Colonic mucosa (tissue), 4 donors: ENCODE measurements at regions not wholly inside any gene's neighbourhood (a gene's known extent, or its start where the extent isn't known, plus 50 kb on each side); places are given as distances from the start of the nearest gene placed in this dataset.

Experiments used
- DNase-seq: peaks from one replicate; pipeline ENCODE4 v3.0.0-alpha.2; 2020
- H3K27ac ChIP-seq: fragments of 200-600 bp; one replicate; pipeline ENCODE4 v1.8.0; 2021
- H3K27me3 ChIP-seq: fragments of 200-600 bp; one replicate; pipeline ENCODE4 v1.8.0; 2021
- H3K36me3 ChIP-seq: fragments of 200-600 bp; one replicate; pipeline ENCODE4 v1.8.0; 2021
- H3K4me1 ChIP-seq: fragments of 200-600 bp; one replicate; pipeline ENCODE4 v1.8.0; 2021; ENCODE audit warnings: mild to moderate bottlenecking
- H3K4me3 ChIP-seq: fragments of 200-600 bp; one replicate; pipeline ENCODE4 v1.8.0; 2021
- H3K9ac ChIP-seq, 2 donors: one replicate each; pipeline ENCODE4 v1.7.0; 2013; ENCODE audit warnings: control low read depth in 2 of 2, low read depth in 2 of 2, low read length in 2 of 2
- H3K9me3 ChIP-seq: fragments of 200-600 bp; one replicate; pipeline ENCODE4 v1.8.0; 2021
- intact Hi-C: fragments of 100-400 bp; cut with DNase I; formaldehyde crosslinking; loops from one replicate; pipeline ENCODE4 v1.14.1; 2022
- TF ChIP-seq, protein P1 (sequence below): fragments of 200-600 bp; IDR thresholded peaks from one replicate; pipeline ENCODE4 v1.8.0; 2022; ENCODE audit warnings: antibody characterized with exemption, mild to moderate bottlenecking
- donor health status: healthy.
- donor health status: DM: no; HTN: no; CAD: no.
- donor health status: DM: no; HTN: no; CAD: no.

DNA sequence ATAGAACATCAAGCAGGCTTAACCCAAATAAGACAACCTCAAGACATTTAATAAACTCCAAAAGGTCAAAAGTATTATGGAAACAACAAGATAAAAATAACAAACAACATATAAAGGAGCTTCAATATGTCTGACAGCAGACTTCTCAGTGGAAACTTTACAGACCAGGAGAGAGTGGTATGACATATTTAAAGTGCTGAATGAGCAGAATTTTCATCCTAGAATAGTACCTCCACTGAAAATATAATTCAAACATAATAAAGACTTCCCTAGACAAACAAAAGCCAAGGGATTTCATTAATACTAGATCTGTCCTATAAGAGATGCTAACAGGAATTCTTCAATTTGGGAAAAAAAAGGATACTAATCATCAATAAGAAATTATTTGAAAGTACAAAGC is 1005.0 kb downstream of the TMTC2 start:
- no peak overlapping the region for H3K27ac ChIP-seq
- no peaks in the 10 kb centered on the region for H3K9me3 ChIP-seq
- H3K4me3 ChIP-seq, result no peak overlapping the region
- TF ChIP-seq, protein P1, sequence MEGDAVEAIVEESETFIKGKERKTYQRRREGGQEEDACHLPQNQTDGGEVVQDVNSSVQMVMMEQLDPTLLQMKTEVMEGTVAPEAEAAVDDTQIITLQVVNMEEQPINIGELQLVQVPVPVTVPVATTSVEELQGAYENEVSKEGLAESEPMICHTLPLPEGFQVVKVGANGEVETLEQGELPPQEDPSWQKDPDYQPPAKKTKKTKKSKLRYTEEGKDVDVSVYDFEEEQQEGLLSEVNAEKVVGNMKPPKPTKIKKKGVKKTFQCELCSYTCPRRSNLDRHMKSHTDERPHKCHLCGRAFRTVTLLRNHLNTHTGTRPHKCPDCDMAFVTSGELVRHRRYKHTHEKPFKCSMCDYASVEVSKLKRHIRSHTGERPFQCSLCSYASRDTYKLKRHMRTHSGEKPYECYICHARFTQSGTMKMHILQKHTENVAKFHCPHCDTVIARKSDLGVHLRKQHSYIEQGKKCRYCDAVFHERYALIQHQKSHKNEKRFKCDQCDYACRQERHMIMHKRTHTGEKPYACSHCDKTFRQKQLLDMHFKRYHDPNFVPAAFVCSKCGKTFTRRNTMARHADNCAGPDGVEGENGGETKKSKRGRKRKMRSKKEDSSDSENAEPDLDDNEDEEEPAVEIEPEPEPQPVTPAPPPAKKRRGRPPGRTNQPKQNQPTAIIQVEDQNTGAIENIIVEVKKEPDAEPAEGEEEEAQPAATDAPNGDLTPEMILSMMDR, result no peak
- H3K27me3 ChIP-seq, result no peaks in the 10 kb centered on the region
- H3K9ac ChIP-seq, result no peak overlapping the region
- intact Hi-C loops, result no loop called here
- DNase-seq, result no peak
- no peaks in the 10 kb centered on the region for H3K4me1 ChIP-seq
- no peaks in the 10 kb centered on the region for H3K36me3 ChIP-seq

DNA sequence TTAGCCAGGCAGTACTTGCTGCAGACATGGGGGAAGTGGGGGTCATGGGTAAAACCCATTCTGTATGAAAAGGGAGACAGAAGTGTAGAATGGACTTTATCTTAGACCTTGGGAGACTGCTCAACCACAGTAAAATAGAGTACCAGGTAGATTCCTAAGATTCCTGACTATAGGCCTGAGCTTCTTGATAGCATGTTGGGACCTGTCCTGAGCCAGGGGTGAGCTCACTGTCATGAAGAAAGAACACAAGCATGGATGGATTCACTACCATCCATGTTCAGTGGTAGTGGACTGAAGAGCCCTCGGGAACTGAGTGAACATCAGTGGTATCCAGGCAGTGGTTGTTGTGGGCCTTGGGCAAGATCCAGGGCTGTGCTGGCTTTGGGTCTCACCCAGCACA is 1003.8 kb downstream of the TMTC2 start:
- DNase-seq, result no peak
- H3K4me1 ChIP-seq, result no peaks in the 10 kb centered on the region
- no peaks in the 10 kb centered on the region for H3K9me3 ChIP-seq
- H3K36me3 ChIP-seq, result no peaks in the 10 kb centered on the region
- no peak overlapping the region for H3K9ac ChIP-seq
- no peak overlapping the region for H3K4me3 ChIP-seq
- intact Hi-C loops, result no loop called here
- TF ChIP-seq, protein P1, result no peak
- H3K27me3 ChIP-seq, result no peaks in the 10 kb centered on the region
- H3K27ac ChIP-seq, result no peak overlapping the region

DNA sequence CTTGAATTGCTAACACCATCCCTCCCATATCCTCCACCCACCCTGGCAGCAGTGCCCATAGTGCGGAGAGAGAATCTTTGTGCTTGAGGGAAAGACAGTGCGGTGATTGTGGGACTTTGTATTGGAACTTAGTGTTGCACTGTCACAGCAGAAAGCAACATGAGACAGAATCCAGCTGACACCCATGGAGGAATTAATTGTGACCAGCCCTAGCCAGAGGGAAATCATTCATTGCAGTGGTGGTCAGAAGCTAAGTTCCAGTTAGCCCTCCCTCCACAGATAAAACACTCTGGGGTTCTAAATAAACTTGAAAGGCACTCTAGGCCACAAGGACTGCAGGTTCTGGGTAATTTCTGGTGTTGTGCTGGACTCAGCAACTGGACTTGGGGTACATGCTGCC is 1002.6 kb downstream of the TMTC2 start:
- H3K27ac ChIP-seq, result no peak overlapping the region
- intact Hi-C loops, result no loop called here
- H3K9ac ChIP-seq, result no peak overlapping the region
- H3K4me1 ChIP-seq, result no peaks in the 10 kb centered on the region
- H3K27me3 ChIP-seq, result no peaks in the 10 kb centered on the region
- no peaks in the 10 kb centered on the region for H3K9me3 ChIP-seq
- no peak for DNase-seq
- TF ChIP-seq, protein P1, result no peak
- H3K4me3 ChIP-seq, result no peak overlapping the region
- no peaks in the 10 kb centered on the region for H3K36me3 ChIP-seq

DNA sequence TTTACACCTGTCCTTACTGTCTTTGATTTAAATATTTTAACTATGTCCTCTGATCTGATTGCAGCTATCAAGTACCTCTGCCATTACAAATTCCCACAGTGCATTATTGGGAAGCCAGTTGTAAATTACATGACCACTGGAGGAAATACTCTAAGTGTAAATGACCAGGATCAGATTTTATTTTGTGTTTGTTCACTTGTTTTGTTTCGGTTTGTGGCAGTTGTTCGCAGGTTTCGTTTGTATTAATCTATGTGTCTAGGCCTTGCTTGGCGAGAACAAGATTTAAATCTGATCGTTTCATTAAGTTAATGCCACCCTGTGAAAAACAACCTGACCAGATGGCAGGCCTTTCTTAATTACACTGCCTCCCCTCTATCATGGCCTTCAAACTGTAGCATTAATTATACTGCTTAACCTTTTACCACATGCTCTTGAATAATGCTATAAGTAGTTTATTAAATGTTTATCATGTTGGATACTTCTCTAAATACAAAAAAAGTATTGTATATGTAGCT is 990.1 kb downstream of the TMTC2 start:
- TF ChIP-seq, protein P1, result no peak
- no peaks in the 10 kb centered on the region for H3K9me3 ChIP-seq
- no peaks in the 10 kb centered on the region for H3K4me1 ChIP-seq
- intact Hi-C loops, result no loop called here
- H3K36me3 ChIP-seq, result no peaks in the 10 kb centered on the region
- H3K4me3 ChIP-seq, result no peak overlapping the region
- no peaks in the 10 kb centered on the region for H3K27me3 ChIP-seq
- no peak for DNase-seq
- no peak overlapping the region for H3K27ac ChIP-seq
- H3K9ac ChIP-seq, result no peak overlapping the region

DNA sequence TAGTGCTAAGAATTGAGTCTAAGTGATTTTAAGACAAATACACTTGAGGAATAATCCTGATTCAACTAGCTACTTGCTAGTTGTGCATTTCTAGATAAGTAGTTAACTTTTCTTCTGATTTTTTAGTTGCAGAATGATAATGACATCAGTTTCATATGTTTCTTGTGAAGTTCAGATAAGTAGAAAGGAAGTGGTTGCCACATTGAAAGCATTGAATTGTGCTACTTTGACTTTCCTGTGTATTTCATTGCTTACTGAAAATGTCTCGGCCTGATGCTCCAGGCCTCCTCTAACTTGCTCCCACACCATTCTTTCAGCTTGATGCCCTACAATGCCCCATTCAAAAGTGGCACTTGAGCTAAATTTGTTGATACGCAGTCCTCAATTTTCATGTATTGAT is 980.0 kb downstream of the TMTC2 start:
- TF ChIP-seq, protein P1, result no peak
- Histone ChIP-seq H3K27ac (no peak overlapping the region), H3K4me3 (no peak overlapping the region), H3K9ac (no peak overlapping the region), H3K36me3 (no peaks in the 10 kb centered on the region), H3K27me3 (no peaks in the 10 kb centered on the region), H3K9me3 (no peaks in the 10 kb centered on the region), H3K4me1 (no peaks in the 10 kb centered on the region)
- DNase-seq, result no peak
- intact Hi-C loops, result no loop called here
